NCI-H1092 treated with DMSO at 0.1 percent for 48 hours (cell line): ENCODE measurements at regions not wholly inside any gene's neighbourhood (a gene's known extent, or its start where the extent isn't known, plus 50 kb on each side); places are given as distances from the start of the nearest gene placed in this dataset.

Experiments
- DNase-seq: peaks from one replicate; lab custom pipeline; 2025; lab: John Stamatoyannopoulos, UW

- DNase-seq = no peak
These were observed 90.2 kb upstream of the CDH4 start for GRCh38 chr20:61161726-61162390.

DNA sequence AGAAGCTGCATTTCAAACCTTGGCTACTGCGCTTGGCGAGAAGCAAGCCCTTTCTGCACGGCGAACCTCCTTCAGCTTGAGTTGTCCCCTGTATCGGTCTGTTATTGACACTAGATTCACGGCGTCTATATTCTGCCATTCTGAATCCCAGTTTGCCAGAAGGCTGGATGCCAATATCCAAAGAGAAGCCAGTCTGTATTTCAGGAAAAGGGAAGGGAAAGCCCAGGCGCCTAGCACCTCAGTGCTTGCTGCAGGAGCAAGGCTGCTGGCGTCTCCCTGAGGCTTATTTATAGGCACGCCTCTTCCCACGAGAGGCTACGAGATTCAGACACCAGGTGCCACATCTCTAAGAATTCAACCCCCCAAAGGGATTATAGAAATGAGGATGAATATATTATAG lies 89.6 kb upstream of the CDH4 start:
- no peak for DNase-seq

GRCh38 chr20:61163031-61163430 lies 89.0 kb upstream of the CDH4 start:
- no peak for DNase-seq

- no peak for DNase-seq
These were observed 85.7 kb upstream of the CDH4 start for GRCh38 chr20:61166324-61166723.

DNA sequence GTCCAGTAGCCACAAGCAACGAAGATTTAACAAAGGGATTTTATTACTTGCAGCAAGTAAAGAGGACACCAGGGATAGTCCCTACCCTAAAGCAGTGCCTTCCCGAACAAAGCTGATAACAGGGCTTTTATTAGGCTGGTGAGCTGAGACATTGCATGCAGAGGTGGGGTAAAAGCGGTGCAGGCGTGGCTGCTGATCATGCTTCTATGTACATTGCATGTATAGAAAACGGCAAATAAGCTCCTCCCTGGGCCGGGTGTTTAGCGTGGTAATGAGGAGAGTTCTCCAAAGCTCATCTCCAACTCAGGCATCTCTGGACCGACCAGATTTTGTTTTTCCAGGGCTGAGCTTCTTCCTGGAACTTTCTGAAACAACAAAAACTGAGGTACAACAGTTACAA lies 83.5 kb upstream of the CDH4 start:
- DNase-seq = no peak

- no peak for DNase-seq
These were observed 82.2 kb upstream of the CDH4 start for GRCh38 chr20:61169874-61170273.

DNA sequence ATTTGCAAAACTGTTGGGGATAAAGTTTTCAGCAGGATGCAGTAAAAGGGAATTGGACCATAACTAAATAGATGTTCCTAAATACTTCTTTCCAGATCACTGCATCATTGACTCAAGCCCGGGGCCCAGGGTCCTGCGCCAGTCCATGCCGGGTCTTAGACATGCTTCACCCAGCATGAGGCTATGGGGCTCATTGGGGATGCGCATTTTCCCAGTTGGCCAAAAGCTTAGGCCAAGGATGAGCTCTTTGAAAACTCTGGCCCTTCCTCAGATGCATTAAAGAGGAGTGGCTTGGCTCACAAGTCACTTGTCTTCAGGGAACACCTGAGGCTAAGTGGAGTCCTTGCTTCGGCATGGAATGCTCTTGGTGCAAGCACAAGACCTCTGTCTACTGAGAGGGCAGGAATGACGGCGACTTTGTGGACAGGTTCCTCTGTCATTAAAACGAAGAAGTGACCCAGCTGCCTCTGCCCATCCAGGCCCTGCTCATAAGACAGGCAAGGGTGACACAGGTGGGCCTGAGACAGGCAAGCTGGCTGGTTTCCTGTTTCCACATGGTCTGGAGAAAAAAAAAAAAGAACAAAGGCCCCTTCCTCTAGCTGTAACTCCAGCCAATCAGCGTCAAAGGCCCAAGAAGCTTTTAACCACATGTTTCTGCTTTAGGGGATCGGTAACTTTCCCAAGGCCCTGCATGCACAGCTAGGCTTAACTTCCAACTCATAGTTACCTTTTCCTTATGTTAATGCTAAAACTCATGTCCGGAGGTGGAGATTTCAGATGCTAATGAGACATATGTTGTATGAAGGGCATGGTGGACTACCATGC lies 81.4 kb upstream of the CDH4 start:
- DNase-seq = no peak

GRCh38 chr20:61173267-61173666 lies 78.8 kb upstream of the CDH4 start:
- DNase-seq = no peak

GRCh38 chr20:61173961-61174725 lies 77.9 kb upstream of the CDH4 start:
- DNase-seq = no peak

DNA sequence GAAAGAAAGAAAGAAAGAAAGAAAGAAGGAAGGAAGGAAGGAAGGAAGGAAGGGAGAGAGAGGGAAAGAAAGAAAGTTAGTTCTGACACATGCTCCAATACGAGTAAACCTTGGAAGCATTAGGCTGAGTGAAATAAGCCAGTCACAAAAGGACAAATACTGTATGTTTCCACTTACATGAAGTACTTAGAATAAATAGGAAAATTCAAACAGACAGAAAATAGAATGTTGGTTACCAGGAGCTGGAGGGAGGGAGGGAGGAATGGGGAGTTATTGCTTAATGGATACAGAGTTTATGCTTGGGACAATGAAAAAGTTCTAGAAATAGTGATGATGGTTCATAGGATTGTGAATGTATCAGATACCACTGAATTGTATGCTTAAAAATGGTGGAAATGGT lies 75.2 kb upstream of the CDH4 start:
- no peak for DNase-seq

DNA sequence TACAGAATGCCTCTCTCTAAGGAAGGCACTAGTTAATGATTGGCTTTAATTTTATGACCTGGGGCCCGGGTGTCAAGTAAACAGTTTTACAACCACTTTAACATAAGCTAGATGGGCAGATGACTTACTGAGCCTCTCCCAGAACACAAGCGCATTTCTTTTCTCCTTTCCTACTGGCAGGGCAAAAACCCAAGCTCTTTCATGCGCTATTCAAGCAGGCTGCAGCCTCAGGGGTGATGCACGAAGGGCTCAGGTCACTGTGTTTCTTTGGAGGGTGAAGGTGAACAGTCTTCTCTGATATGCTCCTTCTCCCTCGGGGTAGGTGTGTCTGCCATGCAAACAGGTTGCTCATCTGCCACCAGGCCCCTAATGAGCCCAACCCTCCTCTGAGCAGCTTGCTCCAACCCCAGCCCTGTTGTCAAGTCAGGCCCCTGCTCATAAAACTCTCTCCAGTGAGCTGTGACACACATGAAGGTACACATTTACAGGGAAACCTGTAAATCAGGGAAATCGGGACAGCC lies 73.5 kb upstream of the CDH4 start:
- no peak for DNase-seq

DNA sequence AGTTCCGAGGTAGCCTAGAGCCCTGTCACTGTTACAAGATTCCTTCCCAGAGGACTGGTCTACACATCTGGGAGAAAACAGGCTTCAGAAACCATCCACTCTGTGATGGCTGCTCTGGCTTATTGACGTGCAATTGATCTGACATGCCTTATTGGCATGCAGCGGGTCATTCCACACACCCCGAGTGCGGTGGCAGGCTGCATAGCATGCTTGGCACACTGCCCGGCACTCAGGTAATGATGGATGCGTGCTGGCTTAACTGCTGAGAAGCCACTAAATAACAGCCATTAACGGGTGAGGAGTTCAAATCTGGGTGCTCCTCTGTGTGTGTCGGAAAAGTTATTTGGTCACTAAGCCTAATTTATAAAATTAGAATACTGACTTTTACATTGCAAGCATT lies 67.9 kb upstream of the CDH4 start:
- no peak for DNase-seq

DNA sequence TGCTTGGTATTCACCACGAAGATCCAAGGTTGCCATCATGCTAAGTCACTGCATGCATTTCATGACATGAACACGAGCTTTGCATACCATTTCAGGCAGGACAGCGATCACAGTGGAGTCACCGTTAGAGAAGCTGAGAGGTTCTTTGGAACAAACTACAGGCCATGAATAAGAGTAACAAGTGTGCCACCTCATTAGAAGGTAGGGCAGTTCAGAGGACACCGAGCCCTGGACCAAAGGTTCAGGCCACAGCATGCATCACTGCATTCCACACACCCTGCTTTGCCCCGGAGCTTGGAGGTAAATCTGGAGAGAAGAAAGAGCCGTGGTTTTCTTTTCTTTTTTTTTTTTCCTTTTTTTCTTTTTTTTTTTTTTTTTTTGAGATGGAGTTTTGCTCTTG lies 66.9 kb upstream of the CDH4 start:
- no peak for DNase-seq

DNA sequence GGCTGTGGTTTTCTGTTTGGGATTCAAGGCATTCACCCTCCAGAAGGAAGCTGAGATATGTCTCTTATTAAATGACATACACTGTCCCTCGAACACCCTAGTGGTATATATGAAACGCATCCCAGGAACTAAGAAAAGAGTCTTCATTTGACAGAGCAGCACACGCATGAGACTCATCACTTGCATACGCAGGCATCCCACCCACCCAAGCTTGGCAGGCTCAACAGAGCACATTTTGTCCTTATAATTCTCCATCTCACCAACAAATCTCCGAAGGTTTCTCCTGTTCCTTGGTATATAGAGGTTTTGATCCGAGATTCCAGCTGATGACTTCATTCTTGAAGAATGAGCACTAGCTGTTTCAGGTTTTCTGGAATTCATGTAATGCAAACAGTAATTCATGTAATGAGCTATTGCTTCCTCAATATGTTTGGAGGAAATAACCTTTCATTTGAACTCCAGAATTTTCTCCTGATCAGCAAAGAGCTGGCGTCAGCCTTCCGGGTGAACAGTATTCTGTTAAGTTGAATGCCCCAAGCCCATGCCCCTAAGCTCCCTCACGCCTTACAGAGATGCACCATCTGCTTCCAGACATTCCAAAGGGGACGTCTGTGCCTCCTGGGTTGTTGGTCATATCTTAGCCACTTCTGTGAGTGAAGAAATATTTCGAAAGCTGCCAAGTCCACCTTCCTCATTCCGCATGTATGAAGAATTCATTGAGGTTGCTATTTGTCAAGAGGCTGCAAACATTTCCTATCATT lies 66.0 kb upstream of the CDH4 start:
- DNase-seq = no peak

DNA sequence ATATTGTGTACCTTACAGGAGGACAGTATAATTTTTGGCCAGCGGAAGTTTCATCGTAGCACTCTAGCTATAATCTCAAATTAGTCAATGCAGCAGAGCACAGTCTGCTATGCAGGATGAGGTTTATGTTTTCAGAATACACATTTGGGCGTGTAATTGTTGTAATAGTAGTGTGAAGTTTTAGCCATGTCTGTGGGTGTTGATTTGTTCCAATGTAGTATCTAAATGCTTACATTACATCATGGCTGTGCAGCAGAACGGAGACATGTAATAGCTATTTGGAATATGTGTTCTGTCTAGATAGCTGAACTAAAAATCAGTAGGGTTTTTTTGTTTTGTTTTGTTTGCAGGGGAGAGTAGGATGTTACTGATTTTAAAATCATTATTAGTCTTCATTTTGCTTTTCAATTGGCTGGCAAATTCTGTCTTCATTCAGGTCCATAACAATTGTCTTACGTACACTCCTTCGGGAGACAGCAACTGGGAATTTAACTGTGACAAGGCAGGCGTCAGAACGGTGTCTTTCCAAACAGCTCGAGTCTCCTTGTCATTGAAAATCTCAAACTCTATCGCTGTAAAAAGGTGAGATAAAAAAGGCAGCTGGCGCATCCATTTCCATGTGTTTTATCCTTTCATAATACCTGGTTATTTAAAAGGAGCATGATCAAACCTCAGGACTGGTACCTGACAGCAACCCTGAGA lies 65.1 kb upstream of the CDH4 start:
- DNase-seq = peak; percentile 3

DNA sequence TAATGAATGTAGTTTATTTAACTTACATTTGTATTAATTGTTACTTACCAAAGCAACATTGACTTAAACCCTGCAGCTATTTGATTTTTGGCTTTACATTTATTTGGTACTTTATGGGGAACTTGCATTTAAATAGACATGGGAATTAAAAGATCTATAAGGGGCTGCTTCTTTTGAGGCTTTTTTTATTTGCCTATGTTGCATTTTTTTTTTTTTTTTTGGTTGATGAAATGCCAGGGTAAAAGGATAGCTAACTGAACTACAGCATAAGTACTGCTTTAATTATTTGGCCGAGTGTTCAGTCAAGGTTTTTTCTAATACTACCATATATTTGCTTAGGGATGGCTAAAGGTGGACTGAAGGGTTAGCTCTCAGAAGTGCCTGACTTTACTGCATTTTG lies 62.5 kb upstream of the CDH4 start:
- DNase-seq = no peak

DNA sequence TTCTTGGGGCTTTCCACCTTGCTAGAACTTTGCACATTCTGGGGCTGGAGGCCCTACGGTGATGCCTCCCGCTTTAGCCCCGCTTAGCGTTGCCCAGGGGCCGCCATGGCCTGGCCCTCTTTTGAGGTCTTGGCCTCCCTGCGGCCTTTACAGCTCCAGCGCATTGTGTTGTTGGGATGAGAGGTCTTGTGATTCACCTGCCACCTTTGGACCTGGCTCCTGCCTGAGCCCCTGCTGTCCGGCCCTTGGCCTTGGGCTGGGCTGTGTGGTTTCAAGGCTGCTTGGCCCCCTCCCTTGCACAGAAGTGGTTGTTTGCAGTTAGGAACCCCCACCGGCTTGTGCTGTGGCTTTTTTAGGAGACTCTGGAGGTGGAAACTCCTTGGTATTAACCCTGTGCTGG lies 61.0 kb upstream of the CDH4 start:
- no peak for DNase-seq

DNA sequence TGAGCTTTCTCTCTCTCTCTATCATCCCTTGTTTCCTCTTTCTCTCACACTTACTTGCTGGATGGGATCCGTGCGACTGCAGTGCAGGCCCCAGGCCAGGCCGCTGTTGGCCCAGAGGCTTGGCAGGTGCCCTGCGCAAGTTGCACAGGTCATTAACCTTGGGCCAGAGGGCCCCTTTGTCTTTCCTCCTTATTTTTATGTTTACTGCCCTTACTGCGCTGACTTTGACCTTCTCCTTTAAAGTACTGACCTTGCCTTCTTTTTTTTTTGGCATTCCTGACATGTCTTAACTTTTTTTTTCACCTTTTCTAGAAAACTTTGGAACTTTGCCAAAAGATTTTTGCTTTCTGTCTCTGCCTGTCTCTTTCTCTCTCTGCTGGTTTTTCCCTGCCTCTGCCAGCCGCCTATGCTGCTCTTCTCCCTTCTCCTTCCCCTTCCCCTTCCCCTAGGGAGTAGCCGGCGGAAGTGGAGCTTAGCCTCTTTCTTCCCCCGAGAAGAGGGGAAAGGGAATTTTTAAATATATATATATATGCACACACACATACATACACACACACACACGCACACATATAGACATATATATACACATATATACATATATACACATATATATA lies 59.6 kb upstream of the CDH4 start:
- DNase-seq = peak; percentile 7

GRCh38 chr20:61193164-61193563 lies 58.9 kb upstream of the CDH4 start:
- no peak for DNase-seq
